Vagina (tissue), 2 donors: ENCODE measurements at regions not wholly inside any gene's neighbourhood (a gene's known extent, or its start where the extent isn't known, plus 50 kb on each side); places are given as distances from the start of the nearest gene placed in this dataset.

Experiments
- CTCF ChIP-seq, 3 experiments: fragments of 450-650 bp in 2 of 3; fragments of 200-600 bp in 1 of 3; sonication (generic) in 1 of 3; IDR thresholded peaks; one replicate each; pipeline ENCODE4 v1.5.1; 2017 to 2019; ENCODE audit warnings: antibody characterized with exemption in 3 of 3, mild to moderate bottlenecking in 2 of 3, moderate library complexity in 2 of 3
- POLR2A ChIP-seq, 2 donors: fragments of 450-650 bp; IDR thresholded peaks; one replicate each; pipeline ENCODE4 v1.6.1; 2017; ENCODE audit warnings: antibody characterized with exemption in 2 of 2, mild to moderate bottlenecking in 2 of 2, moderate library complexity in 2 of 2

DNA sequence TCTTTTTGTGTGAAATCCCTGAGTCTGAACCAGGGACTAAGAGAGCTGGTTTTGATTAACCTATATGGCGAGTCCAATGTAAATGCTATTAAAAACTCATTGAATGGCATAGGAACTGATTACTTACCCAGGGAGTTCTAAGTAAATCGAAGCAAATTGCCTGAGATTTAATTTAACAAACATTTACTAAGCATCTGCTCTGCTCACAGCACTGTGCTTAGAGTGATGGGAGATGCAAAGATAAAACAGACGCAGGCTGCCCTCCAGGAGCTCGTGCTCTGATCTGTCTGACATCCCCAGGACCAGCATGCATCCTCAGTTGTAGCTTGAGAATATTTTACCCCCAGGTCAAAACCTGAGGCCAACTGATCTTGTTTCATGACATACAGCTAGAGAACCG lies 247.9 kb downstream of the NR2F2 start:
- TF ChIP-seq CTCF (IDR thresholded peaks at IDR 0.05) (no peak), POLR2A (IDR thresholded peaks at IDR 0.05) (no peak)
